ENCODE measurements at regions not wholly inside any gene's neighbourhood (a gene's known extent, or its start where the extent isn't known, plus 50 kb on each side); places are given as distances from the start of the nearest gene placed in this dataset.

DNA sequence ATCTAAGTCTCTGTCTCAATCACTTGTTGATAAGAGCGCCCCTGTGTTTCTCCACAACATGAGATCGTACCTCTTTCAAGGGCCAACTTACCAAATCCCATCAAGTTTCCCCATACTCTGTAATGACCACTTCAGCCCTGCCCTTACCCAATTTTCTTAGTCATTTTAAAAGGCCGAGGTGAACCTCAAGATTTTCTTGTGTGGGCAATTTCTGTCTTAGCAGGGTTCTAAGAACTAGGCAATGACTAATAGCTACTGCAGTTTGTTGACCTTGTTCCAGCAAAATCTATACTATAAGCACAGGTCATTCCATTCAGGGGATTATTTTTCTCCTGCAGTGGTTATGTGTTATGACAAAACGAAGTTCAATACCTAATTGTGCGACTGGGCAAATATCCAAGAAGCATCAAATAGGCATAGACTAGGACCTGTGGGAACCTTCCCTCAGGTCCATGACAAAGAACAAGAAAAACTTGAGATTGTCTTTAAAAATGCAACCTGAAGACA lies 359.8 kb downstream of the PCNX1 start:
- no peak for TF ChIP-seq POLR2A (IDR thresholded peaks at IDR 0.05)
- TF ChIP-seq, protein P1, sequence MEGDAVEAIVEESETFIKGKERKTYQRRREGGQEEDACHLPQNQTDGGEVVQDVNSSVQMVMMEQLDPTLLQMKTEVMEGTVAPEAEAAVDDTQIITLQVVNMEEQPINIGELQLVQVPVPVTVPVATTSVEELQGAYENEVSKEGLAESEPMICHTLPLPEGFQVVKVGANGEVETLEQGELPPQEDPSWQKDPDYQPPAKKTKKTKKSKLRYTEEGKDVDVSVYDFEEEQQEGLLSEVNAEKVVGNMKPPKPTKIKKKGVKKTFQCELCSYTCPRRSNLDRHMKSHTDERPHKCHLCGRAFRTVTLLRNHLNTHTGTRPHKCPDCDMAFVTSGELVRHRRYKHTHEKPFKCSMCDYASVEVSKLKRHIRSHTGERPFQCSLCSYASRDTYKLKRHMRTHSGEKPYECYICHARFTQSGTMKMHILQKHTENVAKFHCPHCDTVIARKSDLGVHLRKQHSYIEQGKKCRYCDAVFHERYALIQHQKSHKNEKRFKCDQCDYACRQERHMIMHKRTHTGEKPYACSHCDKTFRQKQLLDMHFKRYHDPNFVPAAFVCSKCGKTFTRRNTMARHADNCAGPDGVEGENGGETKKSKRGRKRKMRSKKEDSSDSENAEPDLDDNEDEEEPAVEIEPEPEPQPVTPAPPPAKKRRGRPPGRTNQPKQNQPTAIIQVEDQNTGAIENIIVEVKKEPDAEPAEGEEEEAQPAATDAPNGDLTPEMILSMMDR (IDR thresholded peaks at IDR 0.05), result no peak
